ENCODE measurements at regions not wholly inside any gene's neighbourhood (a gene's known extent, or its start where the extent isn't known, plus 50 kb on each side); places are given as distances from the start of the nearest gene placed in this dataset.

GRCh38 chr10:91335147-91335546, 75.0 kb upstream of the HECTD2 start:
- no peak for DNase-seq (ENCODE audit: low read depth)
- no peak overlapping the region for H3K4me3 ChIP-seq (ENCODE audit: low read length)
- TF ChIP-seq CTCF (conservative IDR thresholded peaks at IDR 0.05; ENCODE audit: low read length): no peak

- H3K4me3 ChIP-seq (ENCODE audit: low read length): no peak overlapping the region
Observed at GRCh38 chr10:91339729-91340128, 70.4 kb upstream of the HECTD2 start.

GRCh38 chr10:91340613-91341362, 69.4 kb upstream of the HECTD2 start:
- no peak overlapping the region for H3K4me3 ChIP-seq (ENCODE audit: low read length)
- peak; percentile 95 for DNase-seq (ENCODE audit: low read depth)
- TF ChIP-seq CTCF (conservative IDR thresholded peaks at IDR 0.05; ENCODE audit: low read length): 0 out of 2 replicates have a peak, but pooled peaks have one; percentile 12

More at GRCh38 chr10:91339729-91340128, 70.4 kb upstream of the HECTD2 start:
- no peak for TF ChIP-seq CTCF (conservative IDR thresholded peaks at IDR 0.05; ENCODE audit: low read length)
- no peak for DNase-seq (ENCODE audit: low read depth)

GRCh38 chr10:91341686-91342085, 68.5 kb upstream of the HECTD2 start:
- DNase-seq (ENCODE audit: low read depth): no peak
- no peak for TF ChIP-seq CTCF (conservative IDR thresholded peaks at IDR 0.05; ENCODE audit: low read length)
- H3K4me3 ChIP-seq (ENCODE audit: low read length): no peak overlapping the region

- TF ChIP-seq CTCF (conservative IDR thresholded peaks at IDR 0.05; ENCODE audit: low read length): no peak
- H3K4me3 ChIP-seq (ENCODE audit: low read length): no peak overlapping the region
- no peak for DNase-seq (ENCODE audit: low read depth)
Observed at GRCh38 chr10:91343010-91343409, 67.1 kb upstream of the HECTD2 start.

GRCh38 chr10:91344117-91344856, 65.9 kb upstream of the HECTD2 start:
- no peak for DNase-seq (ENCODE audit: low read depth)
- TF ChIP-seq CTCF (conservative IDR thresholded peaks at IDR 0.05; ENCODE audit: low read length): no peak

GRCh38 chr10:91345716-91346115, 64.4 kb upstream of the HECTD2 start:
- no peak for DNase-seq (ENCODE audit: low read depth)
- TF ChIP-seq CTCF (conservative IDR thresholded peaks at IDR 0.05; ENCODE audit: low read length): no peak
- H3K4me3 ChIP-seq (ENCODE audit: low read length): no peak overlapping the region

More at GRCh38 chr10:91344117-91344856, 65.9 kb upstream of the HECTD2 start:
- H3K4me3 ChIP-seq (ENCODE audit: low read length): no peak overlapping the region

Data from AG10803 (cell line).